HCT116 (cell line): ENCODE measurements at regions not wholly inside any gene's neighbourhood (a gene's known extent, or its start where the extent isn't known, plus 50 kb on each side); places are given as distances from the start of the nearest gene placed in this dataset.

ENCODE experiments used
- ATAC-seq: fragments of 200-7000 bp; cut with Tn5 transposase; 2 replicates; pipeline ENCODE4 v1.9.1; 2020; ENCODE audit warnings: mild to moderate bottlenecking, moderate library complexity
- BruUV-seq: library from RNA; stranded (reverse); fragments of 400-500 nt; replicated peaks from 2 replicates; lab custom pipeline; 2021; lab: Mats Ljungman, UMichigan
- CTCF ChIA-PET: fragments of 300-600 bp; sonication (Branson Sonifier 250); formaldehyde crosslinking; loops from one replicate; lab custom pipeline; 2021; ENCODE audit warnings: antibody characterized with exemption; lab: Charles Lee
- POLR2A ChIA-PET: fragments of 300-600, 350-600 bp; sonication (Branson Sonifier 250); formaldehyde crosslinking; loops from one replicate; lab custom pipeline; 2021; ENCODE audit warnings: antibody characterized with exemption; lab: Charles Lee
- RAD21 ChIA-PET, 2 experiments: fragments of 300-600 bp; sonication (Branson Sonifier 250); formaldehyde crosslinking; loops; one replicate each; lab custom pipeline; 2023; ENCODE audit warnings: low total read pairs in 2 of 2; ENCODE audit not compliant: uncharacterized antibody in 2 of 2, unreplicated experiment in 2 of 2, low non-redundant PET in 1 of 2; lab: Charles Lee
- DNase-seq: peaks from one replicate; pipeline ENCODE4 v3.0.0-alpha.2; 2010; ENCODE audit warnings: low read depth, low spot score
- H2AFZ ChIP-seq: fragments of 200-600 bp; shearing (Covaris generic), sonication (generic); 2 replicates; pipeline ENCODE4 v1.6.1; 2017; ENCODE audit warnings: low read depth, mixed run types, mixed read lengths, antibody characterized with exemption, low read length; ENCODE audit not compliant: poor library complexity, severe bottlenecking
- H3K27ac ChIP-seq: 2 replicates; pipeline ENCODE4 v1.5.1; 2012; ENCODE audit warnings: low read depth, low read length
- H3K27me3 ChIP-seq: fragments of 200-600 bp; sonication (generic); 2 replicates; pipeline ENCODE4 v1.6.1; 2016; ENCODE audit warnings: mixed run types, low read length, mixed read lengths; ENCODE audit not compliant: insufficient read depth
- H3K36me3 ChIP-seq, 2 experiments: fragments of 200-500 bp in 1 of 2; fragments of 200-600 bp in 1 of 2; sonication (Bioruptor generic) in 1 of 2; sonication (generic) in 1 of 2; 2 replicates each; pipeline versions ENCODE4 v1.5.1 to v1.6.1; 2014 to 2016; ENCODE audit warnings: low read length in 2 of 2, inconsistent platforms in 1 of 2, mixed read lengths in 1 of 2, mixed run types in 1 of 2; ENCODE audit not compliant: insufficient read depth in 2 of 2, control insufficient read depth in 1 of 2
- H3K4me1 ChIP-seq, 2 experiments: fragments of 200-600 bp in 1 of 2; sonication (generic) in 1 of 2; 2 replicates each; pipeline versions ENCODE4 v1.5.1 to v1.6.1; 2012 to 2017; ENCODE audit warnings: low read length in 2 of 2, inconsistent platforms in 1 of 2, mild to moderate bottlenecking in 1 of 2, mixed read lengths in 1 of 2, mixed run types in 1 of 2, moderate library complexity in 1 of 2; ENCODE audit not compliant: insufficient read depth in 2 of 2, control insufficient read depth in 1 of 2
- H3K4me2 ChIP-seq: fragments of 200-600 bp; sonication (generic); 2 replicates; pipeline ENCODE4 v1.6.1; 2017; ENCODE audit warnings: mixed run types, low read length, mixed read lengths
- H3K4me3 ChIP-seq, 2 experiments: fragments of 200-600 bp in 1 of 2; sonication (generic) in 1 of 2; replicated peaks in 1 of 2; 2 replicates each; pipeline ENCODE4 v1.5.1; 2011 to 2016; ENCODE audit warnings: low read length in 2 of 2, control low read depth in 1 of 2, low read depth in 1 of 2, mild to moderate bottlenecking in 1 of 2, mixed read lengths in 1 of 2, mixed run types in 1 of 2
- H3K79me2 ChIP-seq: fragments of 200-600 bp; sonication (generic); 2 replicates; pipeline ENCODE4 v1.6.1; 2017; ENCODE audit warnings: mild to moderate bottlenecking, mixed run types, low read length, moderate library complexity, mixed read lengths; ENCODE audit not compliant: insufficient read depth
- H3K9ac ChIP-seq: fragments of 200-600 bp; sonication (generic); 2 replicates; pipeline ENCODE4 v1.6.1; 2016; ENCODE audit warnings: low read length, mixed read lengths
- H3K9me2 ChIP-seq: fragments of 200-600 bp; sonication (generic), shearing (Covaris generic); 2 replicates; pipeline ENCODE4 v1.6.1; 2017; ENCODE audit warnings: mixed run types, mild to moderate bottlenecking, moderate library complexity; ENCODE audit not compliant: insufficient read depth
- H3K9me3 ChIP-seq, 2 experiments: fragments of 200-500 bp in 1 of 2; fragments of 200-600 bp in 1 of 2; sonication (Bioruptor generic) in 1 of 2; sonication (generic) in 1 of 2; 2 replicates each; pipeline ENCODE4 v1.6.1; 2014 to 2017; ENCODE audit warnings: low read length in 2 of 2, mixed read lengths in 2 of 2, inconsistent platforms in 1 of 2, low read depth in 1 of 2, mild to moderate bottlenecking in 1 of 2, mixed run types in 1 of 2, moderate library complexity in 1 of 2; ENCODE audit not compliant: control insufficient read depth in 1 of 2, insufficient read depth in 1 of 2
- H4K20me1 ChIP-seq: fragments of 200-600 bp; sonication (generic), shearing (Covaris generic); 2 replicates; pipeline ENCODE4 v1.6.1; 2017; ENCODE audit warnings: mixed run types, mild to moderate bottlenecking, moderate library complexity; ENCODE audit not compliant: insufficient read depth
- CEBPB ChIP-seq: IDR thresholded peaks from 2 replicates; pipeline ENCODE4 v1.6.1; 2012; ENCODE audit warnings: low read depth
- CTCF ChIP-seq, 3 experiments: fragments of 200-600 bp in 1 of 3; sonication (generic) in 1 of 3; IDR thresholded peaks in 2 of 3; conservative IDR thresholded peaks in 1 of 3; 2 replicates each; pipeline ENCODE4 v1.5.1; 2012 to 2017; ENCODE audit warnings: low read depth in 2 of 3, low read length in 2 of 3, antibody characterized with exemption in 1 of 3, borderline replicate concordance in 1 of 3, control low read depth in 1 of 3, mild to moderate bottlenecking in 1 of 3, mixed read lengths in 1 of 3, mixed run types in 1 of 3, moderate library complexity in 1 of 3; ENCODE audit not compliant: insufficient read depth in 1 of 3
- EGR1 ChIP-seq: IDR thresholded peaks from 2 replicates; pipeline ENCODE4 v1.6.1; 2012; ENCODE audit warnings: low read depth
- ELF1 ChIP-seq: IDR thresholded peaks from 2 replicates; pipeline ENCODE4 v1.6.1; 2012; ENCODE audit warnings: low read depth, borderline replicate concordance
- EZH2phosphoT487 ChIP-seq: fragments of 200-600 bp; IDR thresholded peaks from 2 replicates; pipeline ENCODE4 v1.6.1; 2018; ENCODE audit warnings: antibody characterized with exemption, borderline replicate concordance
- FOSL1 ChIP-seq: IDR thresholded peaks from 2 replicates; pipeline ENCODE4 v1.6.1; 2012; ENCODE audit warnings: low read depth
- JUND ChIP-seq: IDR thresholded peaks from 2 replicates; pipeline ENCODE4 v1.6.1; 2012
- POLR2A ChIP-seq: IDR thresholded peaks from 2 replicates; pipeline ENCODE4 v1.7.0; 2011; ENCODE audit warnings: borderline replicate concordance; ENCODE audit not compliant: insufficient read depth, insufficient read length; ENCODE audit errors: extremely low read depth
- POLR2AphosphoS5 ChIP-seq: IDR thresholded peaks from 2 replicates; pipeline ENCODE4 v1.6.1; 2011; ENCODE audit warnings: mild to moderate bottlenecking, low read depth, low read length, moderate library complexity
- SIN3A ChIP-seq: IDR thresholded peaks from 2 replicates; pipeline ENCODE4 v1.6.1; 2012; ENCODE audit warnings: low read depth
- SP1 ChIP-seq: IDR thresholded peaks from 2 replicates; pipeline ENCODE4 v1.6.1; 2012; ENCODE audit warnings: low read depth
- TCF7L2 ChIP-seq: IDR thresholded peaks from 2 replicates; pipeline ENCODE4 v1.7.0; 2011; ENCODE audit warnings: borderline replicate concordance, inconsistent platforms; ENCODE audit not compliant: insufficient read depth, insufficient read length; ENCODE audit errors: extremely low read depth
- ZFX ChIP-seq: fragments of 450-650 bp; IDR thresholded peaks from 2 replicates; pipeline ENCODE4 v1.6.1; 2017
- intact Hi-C: fragments of 100-400 bp; cut with micrococcal nuclease; formaldehyde crosslinking; loops from 2 replicates; pipeline ENCODE4 v1.10.0; 2022
- TF ChIP-seq, protein P1 (sequence below): IDR thresholded peaks from 2 replicates; pipeline ENCODE4 v1.6.1; 2012
- TF ChIP-seq, protein P2 (sequence below): IDR thresholded peaks from 2 replicates; pipeline ENCODE4 v1.6.1; 2012

DNA sequence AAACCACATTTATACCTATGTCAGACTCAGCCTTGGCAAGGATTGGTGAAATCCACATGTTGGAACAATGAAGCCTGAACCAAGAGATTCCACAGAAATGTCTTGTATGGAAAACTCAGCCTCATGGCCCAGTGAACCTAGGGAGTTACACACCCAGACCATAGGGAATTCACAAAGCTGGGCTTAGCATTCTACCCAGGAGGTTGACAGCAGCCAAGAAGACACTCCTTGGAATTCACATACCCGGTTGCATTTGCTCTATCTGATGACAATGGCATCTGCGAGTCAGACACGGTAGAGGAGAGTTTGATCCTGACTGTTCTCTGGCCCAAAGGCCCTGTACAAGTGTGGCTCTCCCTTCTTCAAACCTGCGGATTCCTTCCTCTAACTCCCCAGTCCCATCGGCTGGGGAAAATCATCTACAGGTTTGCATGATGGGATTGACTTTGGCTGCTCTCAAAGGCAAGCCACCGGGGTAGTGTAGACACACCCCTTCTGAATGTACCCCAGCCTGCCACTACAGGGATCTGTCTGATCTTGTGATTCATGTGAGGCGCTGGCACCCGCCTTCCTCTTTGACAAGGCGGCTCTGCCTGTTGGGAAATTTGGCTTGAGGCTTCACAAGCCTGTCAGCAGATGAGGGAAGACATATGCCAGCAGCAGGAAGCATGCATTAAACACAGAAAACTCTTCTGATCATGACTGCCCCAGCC, 297.3 kb upstream of the KAZN start:
- POLR2A ChIA-PET, result no interaction called here
- Histone ChIP-seq H3K4me3 (no peak overlapping the region), H3K27ac (no peak overlapping the region), H4K20me1 (no peaks in the 10 kb centered on the region), H3K4me1 (no peaks in the 10 kb centered on the region), H3K9ac (no peak overlapping the region), H3K9me3 (no peaks in the 10 kb centered on the region), H3K79me2 (no peaks in the 10 kb centered on the region), H2AFZ (no peak overlapping the region), H3K36me3 (no peaks in the 10 kb centered on the region), H3K4me2 (no peak overlapping the region), H3K27me3 (peaks cover 24% of the 10 kb centered on the region), H3K9me2 (no peaks in the 10 kb centered on the region)
- intact Hi-C loops, result no loop called here
- DNase-seq, result no peak
- ATAC-seq, result no peak
- RAD21 ChIA-PET, result no interaction called here
- CTCF ChIA-PET, result no interaction called here
- BruUV-seq, result no TSS peak
- TF ChIP-seq FOSL1 (no peak), CEBPB (no peak), ZFX (no peak), POLR2AphosphoS5 (no peak), EGR1 (no peak), EZH2phosphoT487 (no peak), SIN3A (no peak), JUND (no peak), SP1 (no peak), POLR2A (no peak), TCF7L2 (no peak), ELF1 (no peak), CTCF (IDR thresholded peaks at IDR 0.05 in 2 of 3, conservative IDR thresholded peaks at IDR 0.05 in 1 of 3; ENCODE audit: borderline replicate concordance in 1 of 3, insufficient read depth in 1 of 3, low read depth in 2 of 3, low read length in 2 of 3) (no peak)
- TF ChIP-seq, protein P1, sequence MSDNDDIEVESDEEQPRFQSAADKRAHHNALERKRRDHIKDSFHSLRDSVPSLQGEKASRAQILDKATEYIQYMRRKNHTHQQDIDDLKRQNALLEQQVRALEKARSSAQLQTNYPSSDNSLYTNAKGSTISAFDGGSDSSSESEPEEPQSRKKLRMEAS, result no peak
- TF ChIP-seq, protein P2, sequence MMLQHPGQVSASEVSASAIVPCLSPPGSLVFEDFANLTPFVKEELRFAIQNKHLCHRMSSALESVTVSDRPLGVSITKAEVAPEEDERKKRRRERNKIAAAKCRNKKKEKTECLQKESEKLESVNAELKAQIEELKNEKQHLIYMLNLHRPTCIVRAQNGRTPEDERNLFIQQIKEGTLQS, result no peak
